Astrocyte of the spinal cord (primary cell): ENCODE measurements at regions not wholly inside any gene's neighbourhood (a gene's known extent, or its start where the extent isn't known, plus 50 kb on each side); places are given as distances from the start of the nearest gene placed in this dataset.

Experiments used
- DNase-seq: peaks from one replicate; pipeline ENCODE4 v3.0.0; 2011; ENCODE audit warnings: low read depth, low spot score
- H3K4me3 ChIP-seq: 2 replicates; pipeline ENCODE4 v1.5.1; 2011; ENCODE audit warnings: low read depth, mild to moderate bottlenecking, low read length, moderate library complexity
- CTCF ChIP-seq: IDR thresholded peaks from 2 replicates; pipeline ENCODE4 v1.5.1; 2012; ENCODE audit warnings: low read depth, mild to moderate bottlenecking, low read length, inconsistent platforms
- in situ Hi-C: cut with HindIII; loops from 2 replicates; pipeline ENCODE4 v1.10.0; 2017; ENCODE audit warnings: low sequenced_read_pairs

- DNase-seq, result no peak
- no peak overlapping the region for H3K4me3 ChIP-seq
- in situ Hi-C loops, result no loop called here
- TF ChIP-seq CTCF, result no peak
Observed at GRCh38 chr16:13684819-13685563, 235.0 kb upstream of the ERCC4 start.

- TF ChIP-seq CTCF, result no peak
- no peak for DNase-seq
- H3K4me3 ChIP-seq, result no peak overlapping the region
- in situ Hi-C loops, result no loop called here
Observed at GRCh38 chr16:13696017-13696416, 223.9 kb upstream of the ERCC4 start.

- no peak for DNase-seq
- H3K4me3 ChIP-seq, result no peak overlapping the region
- in situ Hi-C loops, result no loop called here
- no peak for TF ChIP-seq CTCF
Observed at GRCh38 chr16:13697013-13697412, 222.9 kb upstream of the ERCC4 start.

- no peak for TF ChIP-seq CTCF
- no peak overlapping the region for H3K4me3 ChIP-seq
- no peak for DNase-seq
- in situ Hi-C loops, result no loop called here
Observed at GRCh38 chr16:13697568-13697967, 222.4 kb upstream of the ERCC4 start.

GRCh38 chr16:13702614-13703013 lies 217.3 kb upstream of the ERCC4 start:
- in situ Hi-C loops, result no loop called here
- no peak for DNase-seq
- H3K4me3 ChIP-seq, result no peak overlapping the region
- TF ChIP-seq CTCF, result no peak

- in situ Hi-C loops, result no loop called here
- TF ChIP-seq CTCF, result no peak
- DNase-seq, result no peak
- no peak overlapping the region for H3K4me3 ChIP-seq
Observed at GRCh38 chr16:13708347-13709120, 211.4 kb upstream of the ERCC4 start.
